ENCODE measurements at regions not wholly inside any gene's neighbourhood (a gene's known extent, or its start where the extent isn't known, plus 50 kb on each side); places are given as distances from the start of the nearest gene placed in this dataset.

- H3K36me3 ChIP-seq, result no peaks in the 10 kb centered on the region
- no peak for DNase-seq (ENCODE audit: low spot score)
These were observed 616.3 kb downstream of the TBC1D4 start for GRCh38 chr13:74865656-74866055.

GRCh38 chr13:74860789-74861188, 621.2 kb downstream of the TBC1D4 start:
- H3K27ac ChIP-seq, result no peak overlapping the region
- TF ChIP-seq CTCF (IDR thresholded peaks at IDR 0.05), result no peak
- DNase-seq (ENCODE audit: low spot score), result no peak
- no peaks in the 10 kb centered on the region for H3K4me1 ChIP-seq
- H3K9me3 ChIP-seq, result peaks cover 0 to 13% of the 10 kb centered on the region in 2 donors
- H3K27me3 ChIP-seq, result no peaks in the 10 kb centered on the region
- H3K36me3 ChIP-seq, result no peaks in the 10 kb centered on the region
- no peak overlapping the region for H3K4me3 ChIP-seq

More at GRCh38 chr13:74865656-74866055, 616.3 kb downstream of the TBC1D4 start:
- H3K27ac ChIP-seq, result no peak overlapping the region
- peaks cover 0 to 12% of the 10 kb centered on the region in 2 donors for H3K9me3 ChIP-seq
- no peak for TF ChIP-seq CTCF (IDR thresholded peaks at IDR 0.05)
- no peaks in the 10 kb centered on the region for H3K27me3 ChIP-seq
- H3K4me1 ChIP-seq, result no peaks in the 10 kb centered on the region
- no peak overlapping the region for H3K4me3 ChIP-seq

- Histone ChIP-seq H3K27ac (no peak overlapping the region), H3K9me3 (peaks cover 4 to 27% of the 10 kb centered on the region in 2 donors), H3K36me3 (no peaks in the 10 kb centered on the region), H3K4me1 (no peaks in the 10 kb centered on the region), H3K4me3 (no peak overlapping the region), H3K27me3 (no peaks in the 10 kb centered on the region)
- DNase-seq (ENCODE audit: low spot score), result no peak
- no peak for TF ChIP-seq CTCF (IDR thresholded peaks at IDR 0.05)
These were observed 631.1 kb downstream of the TBC1D4 start for GRCh38 chr13:74850893-74851292.

GRCh38 chr13:74847966-74848365, 634.0 kb downstream of the TBC1D4 start:
- no peaks in the 10 kb centered on the region for H3K4me1 ChIP-seq
- H3K4me3 ChIP-seq, result no peak overlapping the region
- TF ChIP-seq CTCF (IDR thresholded peaks at IDR 0.05), result no peak
- no peaks in the 10 kb centered on the region for H3K27me3 ChIP-seq
- H3K9me3 ChIP-seq, result peaks cover 4 to 19% of the 10 kb centered on the region in 2 donors
- H3K27ac ChIP-seq, result no peak overlapping the region
- no peak for DNase-seq (ENCODE audit: low spot score)
- H3K36me3 ChIP-seq, result no peaks in the 10 kb centered on the region

GRCh38 chr13:74845806-74846205, 636.2 kb downstream of the TBC1D4 start:
- H3K4me1 ChIP-seq, result no peaks in the 10 kb centered on the region
- no peak overlapping the region for H3K4me3 ChIP-seq

More at GRCh38 chr13:74845806-74846205, 636.2 kb downstream of the TBC1D4 start:
- Histone ChIP-seq H3K36me3 (no peaks in the 10 kb centered on the region), H3K27me3 (no peaks in the 10 kb centered on the region), H3K9me3 (peaks cover 4 to 19% of the 10 kb centered on the region in 2 donors), H3K27ac (no peak overlapping the region)
- no peak for TF ChIP-seq CTCF (IDR thresholded peaks at IDR 0.05)
- DNase-seq (ENCODE audit: low spot score), result no peak
